HG03457 (cell line): ENCODE measurements at regions not wholly inside any gene's neighbourhood (a gene's known extent, or its start where the extent isn't known, plus 50 kb on each side); places are given as distances from the start of the nearest gene placed in this dataset.
"Not testable (repeated sequence)": the region's sequence is repeated elsewhere in the genome, so short reads cannot be mapped to it uniquely, and the experiment has no call there.

Experiments
- ATAC-seq: cut with Tn5 transposase; IDR thresholded peaks from one replicate; pipeline ENCODE4 v1.9.1; 2021; ENCODE audit warnings: moderate number of reproducible peaks; ENCODE audit not compliant: unreplicated experiment

DNA sequence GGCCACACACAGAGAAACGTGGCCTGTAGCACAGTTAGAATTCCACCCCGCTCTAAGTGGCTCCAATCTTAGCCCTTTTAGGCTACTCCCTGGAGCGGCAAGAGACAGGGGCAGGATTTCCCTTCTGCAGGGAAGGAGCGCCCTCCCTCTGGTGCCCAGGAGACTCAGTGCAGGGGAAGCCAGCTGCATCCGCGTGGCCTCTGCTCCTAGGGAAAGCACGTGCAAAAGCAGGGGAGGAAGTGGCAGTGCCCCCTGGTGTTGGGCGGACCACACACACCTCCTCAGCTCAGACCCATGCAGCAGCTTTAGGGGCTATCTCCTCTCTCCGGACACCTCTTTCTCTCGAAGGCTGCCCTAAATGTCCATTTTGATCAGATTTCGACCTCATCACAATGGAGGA is 50.0 kb downstream of the SPRING1 start:
- no peak for ATAC-seq

DNA sequence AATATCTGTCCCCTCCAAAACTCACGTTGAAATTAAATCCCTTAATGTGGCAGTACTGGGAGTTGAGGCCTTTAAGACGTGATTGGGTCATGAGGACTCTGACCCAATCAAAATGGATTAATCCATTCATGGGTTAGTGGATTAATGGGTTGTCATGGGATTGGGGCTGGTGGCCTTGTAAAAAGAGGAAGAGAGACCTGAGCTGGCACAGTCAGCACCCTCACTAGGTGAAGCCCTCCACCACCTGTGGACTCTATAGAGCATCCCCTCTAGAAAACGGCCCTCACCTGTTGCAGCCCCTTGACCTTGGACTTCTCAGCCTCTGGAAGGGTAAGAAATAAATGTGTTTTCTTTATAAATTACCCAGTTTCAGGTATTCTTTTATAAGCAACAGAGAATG is 53.0 kb downstream of the SPRING1 start:
- ATAC-seq, result no peak

DNA sequence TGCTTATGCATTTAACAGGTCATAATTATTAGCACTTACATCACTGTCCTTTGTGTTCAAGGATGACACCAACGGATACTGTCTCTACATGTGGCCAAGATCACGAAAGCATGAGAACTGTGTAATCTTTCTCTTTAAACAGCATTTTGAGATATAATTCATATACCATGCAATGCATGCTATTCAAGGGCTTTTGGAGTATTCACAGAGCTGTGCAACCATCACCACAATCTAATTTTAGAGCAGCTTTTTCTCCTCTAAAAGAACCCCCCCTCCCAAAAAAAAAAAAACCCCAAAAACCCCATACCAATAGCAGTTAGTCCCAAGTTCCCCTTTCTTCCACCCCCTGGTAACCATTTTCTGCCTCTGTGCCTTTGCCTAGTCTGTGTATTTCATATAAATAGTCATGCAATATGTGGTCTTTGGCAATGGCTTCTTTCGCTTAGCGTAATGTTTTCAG is 60.6 kb downstream of the SPRING1 start:
- peak; percentile 44 for ATAC-seq

DNA sequence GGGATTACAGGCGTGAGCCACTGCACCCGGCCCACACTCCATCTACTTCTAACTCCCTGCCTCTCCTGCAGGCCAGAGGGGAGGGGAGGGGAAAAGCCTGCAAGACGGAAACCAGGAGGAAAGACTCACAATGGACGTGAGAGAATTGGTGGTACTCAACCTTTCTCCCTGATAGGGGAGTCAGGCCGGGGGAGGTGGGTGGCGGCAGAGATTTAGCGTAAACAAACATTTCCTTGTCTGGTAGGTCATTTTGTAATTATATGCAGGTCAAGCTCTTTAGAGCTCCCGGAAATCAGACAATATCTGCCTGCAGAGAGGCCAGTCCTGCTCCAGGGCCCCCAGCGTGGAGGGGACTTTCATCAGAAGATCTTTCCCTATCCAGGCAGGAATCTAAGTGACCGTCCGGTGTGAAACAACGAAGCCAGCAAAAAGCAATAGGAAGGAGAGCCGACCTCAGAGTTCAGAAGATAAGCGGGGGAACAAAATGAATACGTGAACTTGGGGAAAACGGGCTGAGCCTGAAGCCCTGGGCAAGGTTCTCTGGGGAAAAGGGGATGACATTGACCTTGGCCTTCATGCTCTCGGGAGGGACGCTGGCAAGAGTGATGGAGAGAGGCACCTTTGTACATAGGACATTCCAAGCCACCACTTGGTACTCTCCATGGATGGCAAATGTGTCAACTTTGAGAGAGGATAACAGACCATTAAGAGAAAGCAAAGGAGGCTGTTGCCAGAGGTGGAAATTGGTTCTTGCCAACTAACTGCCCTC is 62.3 kb downstream of the SPRING1 start:
- no peak for ATAC-seq

DNA sequence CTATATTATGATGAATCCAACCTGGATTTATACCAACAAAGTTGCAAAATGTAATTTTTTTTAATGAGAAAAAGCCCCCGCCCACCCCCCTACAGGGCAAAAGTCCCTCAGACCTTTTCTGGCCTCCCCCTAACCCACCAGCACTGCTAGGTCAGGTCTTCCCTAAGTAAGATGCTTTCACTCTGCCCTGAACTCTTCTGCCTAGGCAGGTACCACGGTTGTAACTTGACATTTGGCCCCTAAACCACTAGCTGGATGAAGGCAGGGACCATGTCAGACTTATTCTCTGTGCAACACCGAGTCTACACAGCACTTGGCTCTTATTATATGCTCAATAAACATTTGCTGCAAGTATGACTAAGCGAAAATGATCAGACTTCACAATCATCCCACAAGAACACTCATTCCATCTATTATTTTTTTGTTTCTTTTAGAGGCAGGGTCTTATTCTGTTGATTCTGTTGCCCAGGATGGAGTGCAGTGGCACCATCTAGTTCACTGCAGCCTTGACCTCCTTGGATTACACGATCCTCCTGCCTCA is 63.2 kb downstream of the SPRING1 start:
- no peak for ATAC-seq

DNA sequence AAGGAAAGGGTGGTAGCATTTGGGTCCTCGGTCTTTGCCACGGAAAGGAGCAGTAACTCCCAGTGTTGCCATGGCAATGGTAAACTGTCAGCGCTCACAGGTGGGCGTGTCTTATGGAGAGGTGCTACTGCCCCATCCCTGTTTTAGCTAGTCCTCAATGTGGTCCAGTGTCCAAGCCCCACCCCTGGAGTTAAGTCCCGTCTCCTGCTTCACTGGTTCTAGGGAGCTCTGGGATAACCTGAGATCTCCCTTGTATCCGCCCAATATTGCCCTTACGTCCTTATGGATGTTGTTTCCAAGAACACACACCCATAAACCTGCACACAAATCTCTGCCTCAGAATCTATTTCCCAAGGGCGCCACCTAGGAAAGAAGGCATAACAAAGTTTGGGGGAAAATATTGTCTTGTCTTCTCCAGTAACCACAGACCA is 64.2 kb downstream of the SPRING1 start:
- ATAC-seq, result no peak

DNA sequence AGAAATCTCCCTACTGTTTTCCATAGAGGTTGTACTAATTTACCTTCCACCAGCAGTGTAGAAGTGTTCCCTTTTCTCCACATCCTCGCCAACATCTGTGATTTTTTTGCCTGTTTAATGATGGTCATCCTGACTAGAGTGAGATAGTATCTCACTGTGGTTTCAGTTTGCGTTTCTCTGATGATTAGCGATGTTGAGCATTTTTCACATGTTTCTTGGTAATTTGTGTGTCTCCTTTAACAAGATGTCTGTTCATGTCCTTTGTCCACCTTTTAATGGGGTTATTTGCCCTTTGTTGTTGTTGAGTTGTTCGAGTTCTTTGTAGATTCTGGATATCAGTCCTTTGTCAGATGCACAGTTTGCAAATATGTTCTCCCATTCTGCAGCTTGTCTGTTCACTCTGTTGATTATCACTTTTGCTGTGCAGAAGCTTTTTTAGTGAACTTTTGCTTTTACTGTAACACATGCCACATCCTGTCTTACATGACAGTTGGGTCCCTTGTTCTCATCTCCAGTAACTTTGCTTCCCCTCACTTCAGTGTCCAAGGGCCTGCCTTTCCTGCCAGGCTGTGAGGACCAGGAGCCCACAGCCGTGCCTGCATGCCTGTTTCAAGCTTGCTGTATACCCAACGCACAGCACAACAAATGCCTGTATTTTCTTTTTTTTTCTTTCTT is 64.9 kb downstream of the SPRING1 start:
- ATAC-seq, result no peak

DNA sequence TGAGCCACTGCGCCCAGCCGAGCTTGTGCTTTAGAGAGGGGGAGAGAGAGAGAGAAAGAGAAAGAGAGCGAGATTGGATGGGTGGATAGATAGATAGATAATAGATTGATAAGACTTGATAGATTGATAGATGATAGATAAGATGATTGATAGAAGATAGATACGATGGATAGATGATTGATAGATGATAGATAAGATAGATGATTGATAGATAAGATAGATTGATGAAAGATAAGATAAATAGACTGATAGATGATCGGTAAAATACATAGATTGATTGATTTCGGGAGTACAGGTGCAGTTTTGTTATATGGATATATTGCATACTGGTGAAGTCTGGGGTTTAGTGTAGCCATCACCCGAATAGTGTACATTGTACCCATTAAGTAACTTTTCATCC is 65.9 kb downstream of the SPRING1 start:
- no peak for ATAC-seq

DNA sequence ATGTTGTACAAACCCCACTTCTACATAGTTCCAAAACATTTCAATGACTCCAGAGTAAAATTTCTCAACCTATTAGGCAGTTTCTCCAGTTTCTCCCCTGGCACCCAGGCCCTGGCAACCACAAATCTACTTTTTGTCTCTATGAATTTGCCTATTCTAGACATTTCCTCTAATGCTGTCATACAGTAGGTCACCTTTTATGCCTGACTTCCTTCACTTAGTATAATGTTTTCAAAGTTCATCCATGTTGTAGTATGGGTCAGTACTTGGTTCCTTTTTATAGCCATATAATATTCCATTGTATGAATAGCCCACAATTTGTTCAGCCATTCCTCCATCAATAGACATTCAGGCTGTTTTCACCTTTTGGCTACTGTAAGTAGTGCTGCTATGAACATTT is 67.0 kb downstream of the SPRING1 start:
- ATAC-seq, result no peak

DNA sequence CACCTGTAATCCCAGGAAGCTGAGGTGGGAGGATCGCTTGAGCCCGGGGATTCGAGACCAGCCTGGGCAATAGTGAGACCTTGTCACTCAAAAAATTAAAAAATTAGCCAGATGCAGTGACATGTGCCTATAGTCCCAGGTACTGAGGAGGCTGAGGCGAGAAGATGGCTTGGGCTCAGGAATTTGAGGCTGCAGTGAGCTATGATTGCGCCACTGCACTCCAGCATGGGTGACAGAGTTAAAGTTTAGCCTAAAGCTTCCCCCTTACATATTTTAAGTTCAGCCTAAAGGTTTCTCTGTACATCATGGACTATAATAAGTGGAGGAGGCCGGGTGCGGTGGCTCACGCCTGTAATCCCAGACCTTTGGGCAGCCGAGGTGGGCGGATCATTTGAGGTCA is 70.1 kb downstream of the SPRING1 start:
- ATAC-seq, result no peak

DNA sequence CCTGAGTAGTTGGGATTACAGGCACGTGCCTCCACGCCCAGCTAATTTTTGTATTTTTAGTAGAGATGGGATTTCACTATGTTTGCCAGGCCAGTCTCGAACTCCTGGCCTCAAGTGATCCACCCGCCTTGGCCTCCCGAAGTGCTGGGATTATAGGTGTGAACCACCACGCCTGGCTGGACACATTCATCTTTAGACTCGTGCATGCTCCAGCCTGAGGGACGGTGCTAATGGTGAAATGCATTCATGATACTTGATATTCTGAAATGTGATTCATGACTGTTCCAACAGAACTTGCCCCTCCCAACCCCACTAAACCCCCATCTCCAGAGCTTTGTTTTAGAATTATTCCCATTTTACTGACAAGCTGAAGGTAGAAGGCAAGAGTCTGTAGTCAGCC is 71.0 kb downstream of the SPRING1 start:
- ATAC-seq, result not testable (repeated sequence)

DNA sequence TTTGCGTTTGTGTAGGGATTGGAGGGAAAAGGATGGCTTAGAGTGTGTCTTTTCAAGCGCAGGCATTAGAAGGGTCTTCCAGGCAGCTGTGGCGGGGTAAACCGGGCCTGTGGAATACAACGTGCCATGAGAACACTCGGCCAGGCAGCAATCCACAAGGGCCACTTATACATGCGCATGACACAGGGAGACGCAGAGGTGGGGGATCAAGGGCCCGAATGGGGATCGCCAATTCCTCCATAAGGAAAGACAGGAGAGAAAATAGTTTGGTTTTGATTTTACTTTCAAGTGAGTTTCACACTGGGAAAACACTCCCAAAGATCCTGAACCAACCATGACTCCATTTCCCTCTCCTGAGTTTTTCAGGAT is 71.6 kb downstream of the SPRING1 start:
- no peak for ATAC-seq

DNA sequence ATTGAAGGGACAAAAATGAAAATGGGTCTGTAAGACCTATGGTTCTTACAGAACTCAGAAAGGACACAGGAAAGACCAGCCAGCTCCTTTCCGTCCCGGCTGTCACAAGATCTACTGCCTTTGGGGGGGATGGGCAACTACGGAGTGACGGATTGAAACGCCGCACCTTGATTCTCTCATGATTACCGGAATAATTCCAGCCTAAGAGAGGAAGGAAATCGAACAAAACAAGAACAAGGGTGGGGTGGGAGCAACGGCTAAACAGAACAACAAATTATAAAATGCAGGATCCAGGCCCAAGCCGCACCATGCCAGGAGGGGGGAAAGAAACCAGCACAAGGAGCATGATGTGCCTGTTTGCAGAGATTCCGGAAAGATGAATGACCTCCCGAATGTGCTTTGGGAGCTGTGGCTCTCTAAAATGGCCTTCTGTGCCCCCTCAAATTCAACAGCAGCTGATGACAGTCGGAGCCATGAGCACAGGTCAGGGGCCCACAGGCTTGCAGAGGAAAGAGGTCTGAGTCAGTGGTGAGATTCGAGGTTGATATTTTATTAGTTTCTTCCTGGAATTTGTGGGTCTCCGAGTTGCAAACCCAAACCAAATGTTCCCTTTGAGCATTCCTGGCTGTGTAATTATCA is 72.1 kb downstream of the SPRING1 start:
- no peak for ATAC-seq

DNA sequence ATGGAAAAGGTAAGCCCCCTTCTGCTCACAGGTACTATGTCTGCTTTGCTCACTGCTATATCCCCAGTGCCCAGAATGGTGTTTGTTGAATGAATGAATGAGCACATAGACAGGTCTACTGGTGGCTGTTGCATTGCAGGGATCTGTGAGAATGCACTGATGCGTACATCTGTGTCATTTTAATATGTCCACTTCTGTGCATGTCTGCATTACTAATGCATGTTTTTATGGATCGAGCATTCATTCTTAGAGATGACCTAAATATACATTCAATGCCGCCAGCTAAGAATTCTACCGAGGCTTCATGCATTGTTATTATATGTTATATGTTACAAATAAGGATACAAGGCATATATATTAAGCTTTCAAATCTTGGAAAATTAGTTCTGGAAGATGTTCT is 73.8 kb downstream of the SPRING1 start:
- ATAC-seq, result no peak

DNA sequence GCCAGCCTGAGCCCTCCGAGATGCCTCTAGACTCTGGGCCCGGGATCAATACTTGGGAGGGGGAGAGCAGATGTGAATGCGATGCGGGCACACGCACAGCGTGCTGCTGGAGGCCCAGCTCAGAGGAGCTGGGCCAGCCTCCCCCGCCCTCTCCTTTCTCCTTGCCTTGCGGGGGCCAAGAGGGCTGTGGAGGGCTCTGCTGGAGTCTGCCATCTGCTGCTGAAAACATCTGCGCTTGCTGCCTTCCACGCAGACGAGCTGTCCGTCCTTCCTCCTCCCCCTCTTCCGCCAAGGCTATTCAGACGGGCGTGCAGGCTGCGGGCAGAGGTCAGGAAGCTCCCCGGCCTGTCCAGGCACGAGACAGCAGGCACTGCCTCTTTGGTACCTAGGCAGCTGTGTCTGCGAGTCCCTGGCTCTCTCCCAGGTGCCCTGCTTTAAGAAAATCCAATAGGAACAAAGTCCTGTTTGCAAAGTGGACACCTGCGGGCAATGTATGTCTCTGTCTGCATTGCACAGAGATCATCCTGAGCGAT is 75.2 kb downstream of the SPRING1 start:
- no peak for ATAC-seq

DNA sequence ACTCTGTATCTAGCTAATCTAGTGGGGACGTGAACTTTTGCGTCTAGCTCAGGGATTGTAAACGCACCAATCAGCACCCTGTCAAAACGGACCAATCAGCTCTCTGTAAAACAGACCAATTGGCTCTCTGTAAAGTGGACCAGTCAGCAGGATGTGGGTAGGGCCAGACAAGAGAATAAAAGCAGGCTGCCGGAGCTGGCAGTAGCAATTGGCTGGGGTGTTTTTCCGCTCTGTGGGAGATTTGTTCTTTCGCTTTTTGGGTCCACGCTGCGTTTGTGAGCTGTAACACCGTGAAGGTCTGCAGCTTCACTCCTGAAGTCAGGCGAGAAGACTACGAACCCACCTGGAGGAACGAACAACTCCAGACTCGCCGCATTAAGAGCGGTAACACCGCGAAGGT is 76.5 kb downstream of the SPRING1 start:
- ATAC-seq, result no peak

DNA sequence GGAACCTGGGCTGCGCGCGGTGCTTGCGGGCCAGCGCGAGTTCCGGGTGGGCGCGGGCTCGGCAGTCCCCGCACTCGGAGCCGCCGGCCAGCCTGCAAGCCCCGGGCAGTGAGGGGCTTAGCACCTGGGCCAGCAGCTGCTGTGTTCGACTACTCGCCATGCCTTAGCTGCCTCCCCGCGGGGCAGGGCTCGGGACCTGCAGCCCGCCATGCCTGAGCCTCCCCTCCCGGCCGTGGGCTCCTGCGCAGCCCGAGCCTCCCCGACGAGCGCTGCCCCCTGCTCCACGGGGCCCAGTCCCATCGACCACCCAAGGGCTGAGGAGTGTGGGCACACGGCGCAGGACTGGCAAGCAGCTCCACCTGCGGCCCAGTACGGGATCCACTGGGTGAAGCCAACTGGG is 77.1 kb downstream of the SPRING1 start:
- not testable (repeated sequence) for ATAC-seq

DNA sequence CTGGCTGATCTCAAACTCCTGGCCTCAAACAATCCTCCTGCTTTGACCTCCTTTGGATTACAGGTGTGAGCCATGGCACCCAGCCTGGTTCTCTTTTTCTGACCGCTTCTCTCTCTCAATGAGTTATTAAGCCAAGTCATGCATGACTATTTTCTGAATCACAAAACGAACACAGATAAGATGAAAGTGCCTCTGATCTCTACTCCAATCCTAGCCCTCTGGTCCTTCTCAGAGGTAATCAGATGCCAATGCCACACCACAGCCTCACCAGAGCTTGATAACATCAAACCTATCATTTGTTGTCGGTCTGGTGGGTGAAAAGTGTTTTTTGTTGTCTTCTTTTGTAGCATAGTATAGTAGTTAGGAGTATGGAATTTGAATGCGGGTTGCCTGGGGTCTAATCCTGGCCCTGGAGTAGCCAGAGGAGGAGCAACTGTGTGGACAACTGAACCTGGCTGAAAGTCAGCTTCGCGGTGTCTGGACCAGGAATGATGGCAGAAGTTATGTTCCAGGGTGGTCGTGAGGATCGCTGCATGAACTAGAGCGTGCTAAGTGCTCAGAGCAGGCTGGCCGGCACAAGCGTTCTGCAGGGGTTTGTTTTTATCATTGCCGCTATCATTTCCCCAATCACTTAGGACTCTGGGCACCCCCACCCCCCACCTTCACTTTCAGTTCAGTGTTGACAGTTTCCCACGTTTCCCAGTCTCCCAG is 77.9 kb downstream of the SPRING1 start:
- ATAC-seq, result no peak

DNA sequence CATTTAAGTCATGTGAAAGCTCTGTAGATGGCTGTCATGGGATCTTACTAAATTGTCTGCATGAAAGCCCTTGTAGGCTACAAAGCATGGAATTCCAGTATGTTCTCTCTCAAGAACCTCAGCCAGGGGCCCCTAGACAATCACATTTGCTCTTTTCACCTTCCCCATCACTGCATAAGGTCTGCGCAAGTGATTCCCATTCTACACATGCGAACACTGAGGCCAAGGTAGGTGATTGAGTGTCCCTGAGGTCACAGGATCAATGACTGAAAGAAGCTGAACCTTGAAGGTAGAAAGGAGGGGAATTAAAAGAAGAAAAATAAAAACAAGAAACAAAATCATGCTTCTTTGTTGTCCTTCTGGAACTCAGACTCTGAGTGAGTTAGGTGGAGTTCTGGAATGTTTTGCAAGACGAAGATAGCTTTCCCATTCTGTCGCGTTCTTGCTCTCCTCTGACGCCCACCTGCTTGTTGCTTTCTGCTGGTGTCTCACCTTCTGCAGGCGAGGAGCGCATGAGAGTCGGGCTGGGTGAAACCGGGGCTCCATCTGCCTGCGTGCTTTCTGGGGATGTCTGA is 79.9 kb downstream of the SPRING1 start:
- no peak for ATAC-seq

DNA sequence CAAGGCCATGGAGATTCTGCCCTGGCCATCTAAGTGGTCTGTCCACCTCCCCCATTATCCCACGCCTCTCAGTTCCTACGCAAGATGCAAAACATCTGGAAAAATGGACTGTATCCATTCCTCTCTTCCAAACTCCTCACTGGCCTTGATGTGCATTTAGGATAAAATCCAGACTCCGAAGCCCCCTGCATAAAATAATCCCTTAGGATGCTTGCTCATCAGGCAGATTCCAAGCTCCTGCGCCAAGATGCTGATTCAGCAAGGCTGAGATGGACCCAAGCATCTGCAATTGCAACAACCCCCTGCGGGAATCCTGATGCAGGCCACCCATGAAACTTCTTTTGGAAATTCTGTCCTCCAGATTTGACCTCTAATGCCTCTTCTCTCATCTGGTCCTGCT is 81.6 kb downstream of the SPRING1 start:
- no peak for ATAC-seq
